NCI-H2029 (cell line): ENCODE measurements at regions not wholly inside any gene's neighbourhood (a gene's known extent, or its start where the extent isn't known, plus 50 kb on each side); places are given as distances from the start of the nearest gene placed in this dataset.

Experiments
- DNase-seq: peaks from one replicate; lab custom pipeline; 2025; lab: John Stamatoyannopoulos, UW

DNA sequence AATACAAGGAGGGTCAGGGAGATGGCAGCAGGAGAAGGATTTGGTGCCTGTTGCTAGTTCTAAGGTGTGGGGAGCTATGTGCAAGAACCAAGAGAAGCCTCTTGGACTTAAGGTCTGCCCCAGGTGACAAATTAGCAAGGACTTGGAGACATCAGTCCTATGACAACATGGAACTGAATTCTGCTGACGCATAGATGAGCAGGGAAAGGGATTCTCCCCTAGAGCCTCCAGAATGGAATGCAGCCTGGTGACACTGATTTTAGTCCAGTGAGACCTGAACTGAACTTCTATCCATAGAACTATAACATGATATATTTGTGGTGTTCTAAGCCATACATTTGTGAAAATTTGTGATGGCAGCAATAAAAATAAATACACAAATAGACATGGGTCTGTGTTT lies 215.6 kb downstream of the ESM1 start:
- no peak for DNase-seq

DNA sequence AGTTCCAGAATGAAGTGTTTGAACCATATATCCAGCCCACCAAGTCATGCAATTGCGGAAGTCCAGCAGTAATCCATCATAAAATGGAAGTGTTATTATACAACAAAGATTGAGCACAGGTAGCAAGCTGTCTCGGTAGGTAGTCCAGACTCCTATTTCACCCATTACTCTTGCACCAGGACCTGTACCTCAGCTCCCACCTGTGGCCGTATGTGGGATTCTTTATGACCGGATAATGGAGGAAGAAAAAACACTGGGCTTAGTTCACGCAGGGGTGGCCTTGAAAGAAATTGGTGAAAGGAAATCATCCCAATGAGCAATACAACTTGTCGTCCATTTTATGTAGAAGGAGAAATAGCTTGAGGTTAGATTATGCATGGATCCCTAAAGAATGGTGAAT lies 216.3 kb downstream of the ESM1 start:
- DNase-seq: no peak

DNA sequence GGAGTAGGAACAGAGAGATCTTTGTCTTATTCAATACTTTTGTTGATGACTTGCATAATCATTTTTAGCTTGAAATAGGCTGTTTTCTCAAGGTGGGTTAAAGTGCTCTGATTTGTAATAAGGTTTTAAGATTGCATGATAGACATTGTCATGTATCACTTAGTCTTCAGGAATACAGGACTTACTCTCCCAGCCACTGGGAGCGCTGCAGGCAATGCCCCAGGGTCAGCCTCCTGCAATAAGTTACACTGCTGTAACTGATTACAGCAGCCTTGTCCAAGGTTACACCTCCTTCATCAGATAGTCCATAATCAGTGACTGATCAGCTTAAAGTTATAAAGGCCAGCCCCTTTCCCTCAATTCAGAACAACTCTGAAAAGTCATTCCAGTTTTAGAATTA lies 218.6 kb downstream of the ESM1 start:
- DNase-seq: no peak

DNA sequence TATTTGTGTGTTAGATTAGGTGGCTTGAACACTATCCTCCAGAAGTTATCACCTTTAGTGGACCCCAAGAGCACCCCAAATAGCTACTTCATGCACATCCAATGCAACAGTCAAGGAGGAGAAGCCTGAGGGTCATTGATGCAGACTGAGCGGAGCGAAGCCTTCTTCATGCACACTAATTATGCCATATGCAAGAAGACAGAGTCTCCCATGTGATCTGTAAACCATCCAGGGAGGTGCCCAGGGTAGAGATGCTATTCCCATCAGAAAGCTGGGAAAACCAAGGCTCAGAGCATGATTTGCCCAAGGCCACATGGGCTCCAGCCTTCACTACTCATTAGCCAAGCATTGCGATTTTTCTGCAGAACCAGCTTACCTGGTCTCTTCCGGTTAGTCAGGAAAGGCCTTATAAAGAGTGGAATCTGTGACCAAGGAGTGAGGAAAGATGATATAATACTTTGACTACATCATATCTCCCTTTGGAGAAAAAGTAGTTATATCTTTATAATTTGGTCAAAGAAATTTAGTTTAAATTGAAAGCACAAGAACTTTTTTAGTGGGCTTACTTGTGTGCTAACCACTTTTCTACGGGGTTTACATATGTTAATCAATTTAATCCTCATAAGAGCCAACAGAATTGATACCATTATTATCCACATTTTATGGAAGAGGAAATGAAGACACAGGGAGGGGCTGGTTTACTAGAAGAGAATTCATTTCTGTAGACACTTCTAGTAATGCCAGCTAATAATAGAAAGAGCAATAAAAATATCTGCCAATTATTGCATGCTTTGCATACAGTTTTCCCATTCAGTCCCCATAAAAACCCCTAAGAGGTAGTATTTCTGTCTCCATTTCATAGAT lies 220.0 kb downstream of the ESM1 start:
- no peak for DNase-seq

DNA sequence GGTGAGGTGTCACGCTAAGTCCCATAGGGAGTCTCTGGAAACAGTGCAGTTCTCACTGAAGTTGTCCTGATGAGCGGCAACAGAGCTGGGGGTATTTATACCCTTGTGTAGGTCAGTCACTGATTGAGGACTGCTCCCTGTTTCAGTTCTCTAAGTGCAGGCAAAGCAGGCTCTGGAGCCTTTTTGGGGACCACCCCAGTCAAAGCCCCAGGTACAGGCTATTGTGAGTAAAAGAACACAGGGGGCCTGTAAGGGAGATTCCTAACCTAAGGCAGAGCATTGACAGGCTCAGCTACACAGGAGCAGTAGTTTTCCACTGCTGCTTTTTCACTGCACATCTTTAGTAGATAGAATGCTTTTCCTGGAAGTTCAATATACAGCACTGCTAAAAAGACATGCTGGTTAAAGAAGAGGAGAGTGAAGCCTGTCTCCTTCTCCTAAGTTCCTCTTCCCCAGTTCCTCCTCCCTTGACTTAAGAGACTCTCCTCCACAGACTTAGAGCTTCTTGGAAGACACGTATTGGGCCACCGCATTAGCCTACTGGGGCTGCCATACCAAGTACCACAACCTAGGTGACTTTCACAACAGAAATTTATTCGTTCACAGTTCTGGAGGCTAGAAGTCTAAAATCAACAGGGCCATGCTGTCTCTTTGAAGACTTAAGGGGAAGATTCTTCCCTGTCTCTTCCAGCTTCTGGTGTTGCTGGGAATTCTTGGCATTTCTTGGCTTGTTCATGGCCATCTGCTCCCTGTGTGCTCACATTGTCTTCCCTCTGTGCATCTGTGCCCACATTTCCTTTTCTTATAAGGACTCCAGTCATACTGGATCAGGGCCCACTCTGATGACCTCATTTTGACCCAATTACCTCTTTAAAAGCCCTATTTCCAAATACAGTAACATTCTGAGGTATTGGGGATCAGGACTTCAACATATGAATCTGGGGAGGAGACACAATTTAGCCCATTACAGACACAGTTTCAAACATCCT lies 221.0 kb downstream of the ESM1 start:
- no peak for DNase-seq

DNA sequence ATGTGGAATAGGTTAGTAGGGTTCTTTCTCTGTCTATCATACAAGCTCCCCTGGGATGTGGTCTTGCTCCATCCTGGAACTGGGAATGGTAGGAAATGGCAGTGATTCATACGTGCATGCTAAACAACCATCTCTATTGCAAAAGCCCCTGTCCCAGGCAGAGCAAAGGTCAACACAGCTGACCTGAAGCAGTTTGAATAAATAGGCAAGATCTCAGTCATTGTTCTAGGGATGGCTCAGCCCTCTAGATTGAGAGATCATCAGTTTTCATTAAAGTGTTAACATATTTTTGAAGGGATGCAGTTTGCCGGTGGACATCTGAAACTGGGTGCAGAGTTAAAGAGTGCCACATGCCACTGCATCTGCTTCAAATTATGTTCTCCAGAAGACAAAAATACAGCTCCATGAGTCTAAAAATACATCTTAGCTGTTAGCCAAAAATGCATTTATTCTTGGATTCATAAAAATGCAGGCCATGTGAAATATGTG lies 224.1 kb downstream of the ESM1 start:
- no peak for DNase-seq

DNA sequence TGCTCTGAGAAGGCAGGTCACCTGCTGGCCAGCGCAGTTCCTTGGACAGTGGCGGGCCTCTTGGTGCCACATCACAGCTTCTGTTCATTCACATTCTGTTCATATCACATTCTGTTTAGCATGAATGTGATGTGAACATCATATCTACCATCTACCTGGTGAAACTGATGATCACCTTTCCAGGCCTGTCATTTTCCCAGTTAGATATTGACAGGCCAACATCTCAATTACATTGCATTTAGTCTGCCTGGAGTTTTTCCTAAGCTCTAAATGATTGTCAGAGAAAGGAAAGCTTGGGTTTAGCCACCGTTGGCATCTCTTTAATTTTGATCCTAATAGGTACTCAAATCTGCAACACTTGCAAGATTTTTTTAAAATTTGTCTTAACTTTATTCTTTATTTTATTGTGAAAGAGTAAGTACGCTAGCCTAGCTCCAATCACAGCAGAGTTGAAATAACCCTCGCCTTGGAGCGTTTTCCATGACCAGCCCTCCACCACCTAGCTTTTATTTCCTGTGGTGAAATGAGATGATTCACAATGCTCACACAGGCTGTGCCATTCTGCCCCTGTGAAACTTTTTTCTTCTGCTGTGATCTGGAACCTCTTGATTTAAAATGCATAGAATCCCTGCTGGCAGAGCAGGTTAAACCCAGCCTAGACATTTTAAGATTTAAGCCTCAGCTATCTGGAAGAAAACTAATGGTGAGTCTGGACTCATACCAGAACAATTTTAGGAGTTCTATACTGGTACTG lies 225.0 kb downstream of the ESM1 start:
- no peak for DNase-seq

DNA sequence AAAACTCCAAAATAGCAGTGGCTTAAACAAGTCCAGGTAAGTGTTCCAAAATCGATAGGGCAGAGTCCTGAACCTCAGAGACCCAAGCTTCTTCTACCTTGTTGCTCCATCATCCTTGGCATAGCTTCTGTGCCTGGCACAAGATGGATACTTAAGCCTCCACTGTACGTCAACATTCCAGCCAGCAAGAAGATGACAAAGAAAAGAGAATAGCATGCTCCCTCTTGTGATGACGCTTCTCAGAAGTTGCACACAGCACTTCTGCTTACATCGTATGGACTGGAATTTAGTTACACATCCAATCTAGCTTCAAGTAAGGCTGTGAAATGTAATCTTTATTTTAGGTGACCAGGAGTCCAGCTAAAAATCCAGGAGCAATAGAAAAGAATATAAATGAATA lies 227.4 kb downstream of the ESM1 start:
- DNase-seq: no peak

DNA sequence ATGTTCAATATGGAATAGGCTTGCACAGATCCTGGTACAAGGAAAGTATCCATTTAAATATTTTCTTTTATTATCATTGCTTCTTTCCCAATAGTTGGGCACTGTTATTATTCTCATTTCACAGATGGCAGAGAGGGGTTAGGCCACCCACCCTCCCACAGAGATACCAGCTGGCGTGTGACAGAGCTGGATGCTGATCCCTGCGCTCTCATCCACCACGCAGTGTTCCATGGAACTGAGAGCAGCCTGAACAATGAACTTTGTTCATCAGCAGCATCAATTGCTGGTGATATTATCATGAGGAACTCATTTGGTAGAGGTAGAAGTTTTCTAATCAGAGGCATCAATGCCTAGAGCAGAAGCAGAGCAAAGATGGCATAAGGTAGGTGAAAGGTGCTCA lies 227.9 kb downstream of the ESM1 start:
- no peak for DNase-seq

DNA sequence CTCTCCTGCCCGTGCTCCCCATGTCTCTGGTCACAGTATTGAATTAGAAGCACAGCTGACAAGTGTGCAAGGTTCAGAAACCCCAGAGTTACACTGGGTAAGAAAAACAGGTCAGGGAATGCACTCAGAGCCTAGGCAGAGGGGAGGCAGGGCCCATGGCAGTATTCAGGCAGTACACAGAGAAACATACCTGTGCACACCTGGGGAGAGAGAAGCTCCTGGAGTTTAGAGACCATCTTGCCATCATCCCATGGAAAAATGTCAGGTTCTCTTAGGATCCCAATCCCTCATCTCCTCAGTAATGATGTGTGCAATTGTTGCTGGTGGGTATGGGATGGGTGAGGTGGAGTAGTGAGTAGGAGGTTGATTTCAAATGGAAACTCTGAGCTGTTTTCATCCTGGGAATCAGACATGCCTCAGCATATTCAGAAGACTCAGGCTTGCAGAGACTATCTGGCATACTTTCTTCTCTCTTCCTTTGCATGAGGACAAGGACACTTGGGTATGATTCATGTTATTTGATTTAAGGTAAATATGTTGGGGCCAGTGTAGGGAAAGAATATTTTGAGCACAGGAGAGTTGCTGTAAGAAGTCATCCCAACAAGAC lies 228.5 kb downstream of the ESM1 start:
- DNase-seq: no peak

DNA sequence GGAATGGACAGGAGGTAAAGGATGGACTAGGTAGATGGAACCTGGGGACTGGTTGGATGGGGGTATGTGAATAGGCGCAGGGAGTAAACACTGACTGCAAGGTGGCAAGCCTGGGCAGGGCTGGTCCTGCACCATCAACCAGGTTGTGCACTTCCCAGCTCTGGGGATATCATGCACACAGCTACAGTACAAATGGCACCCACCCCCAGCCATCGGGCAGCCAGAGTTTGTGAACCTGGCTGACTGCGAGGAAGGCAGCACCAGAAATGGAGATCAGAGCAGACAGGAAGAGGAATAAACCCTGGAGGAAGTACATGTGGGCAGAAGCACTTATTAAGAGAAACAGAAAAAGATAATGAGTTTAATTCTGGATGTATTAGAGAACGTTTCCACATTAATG lies 229.1 kb downstream of the ESM1 start:
- no peak for DNase-seq

DNA sequence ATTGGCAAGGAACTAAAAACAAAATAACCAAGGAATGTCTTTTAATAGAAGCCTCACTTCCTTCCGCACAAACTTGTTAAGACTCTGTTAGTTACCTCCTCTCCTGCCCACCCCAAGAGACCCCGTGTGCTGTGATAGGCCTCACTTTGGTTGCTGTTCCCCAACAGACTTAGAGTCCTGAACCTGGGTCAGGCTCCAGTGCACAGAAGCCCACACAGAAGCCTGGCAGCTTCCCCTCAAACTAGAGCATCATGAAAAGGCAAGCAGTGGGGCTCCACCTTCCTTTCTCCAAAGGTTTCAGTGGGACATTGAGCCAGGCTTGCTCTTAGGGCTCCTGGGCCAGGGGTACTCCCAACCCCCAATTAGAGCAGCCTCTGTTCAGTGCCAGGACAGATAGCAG lies 230.5 kb downstream of the ESM1 start:
- no peak for DNase-seq

DNA sequence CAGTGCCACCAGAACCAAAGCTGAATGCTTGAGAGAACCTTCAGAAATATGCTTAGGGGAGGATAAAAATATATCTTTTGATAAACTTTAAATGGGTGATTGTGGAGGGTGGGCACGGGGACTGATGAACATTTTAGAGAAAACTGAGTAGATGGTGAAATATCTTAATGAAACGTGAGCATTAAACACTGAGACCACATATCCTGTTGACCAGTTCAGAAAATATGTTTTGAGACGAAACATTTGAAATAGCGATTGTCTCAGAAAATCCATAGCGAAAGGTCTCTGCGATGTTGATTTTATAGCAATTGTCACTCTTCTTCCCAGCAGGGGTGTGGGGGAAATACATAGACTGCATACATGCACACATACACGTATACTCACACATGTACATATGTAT lies 231.0 kb downstream of the ESM1 start:
- DNase-seq: no peak

DNA sequence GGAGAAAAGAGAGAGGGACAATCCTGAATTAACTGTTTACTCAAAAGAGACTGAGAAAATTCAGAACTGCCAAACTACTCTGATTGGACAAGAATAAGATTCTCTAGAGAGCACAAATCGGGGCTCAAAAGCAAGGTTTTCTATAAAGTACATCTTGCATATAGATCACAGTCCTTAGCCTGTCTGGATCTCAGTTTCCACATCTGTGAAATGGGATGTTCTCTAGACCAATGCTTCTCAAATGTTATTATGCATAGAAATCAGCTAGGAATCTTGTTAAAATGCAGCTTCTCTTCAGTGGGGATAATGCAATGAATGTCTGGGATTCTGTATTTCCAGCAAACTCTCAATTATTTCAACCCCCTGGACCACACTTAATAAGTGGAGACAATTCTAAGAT lies 231.6 kb downstream of the ESM1 start:
- no peak for DNase-seq

DNA sequence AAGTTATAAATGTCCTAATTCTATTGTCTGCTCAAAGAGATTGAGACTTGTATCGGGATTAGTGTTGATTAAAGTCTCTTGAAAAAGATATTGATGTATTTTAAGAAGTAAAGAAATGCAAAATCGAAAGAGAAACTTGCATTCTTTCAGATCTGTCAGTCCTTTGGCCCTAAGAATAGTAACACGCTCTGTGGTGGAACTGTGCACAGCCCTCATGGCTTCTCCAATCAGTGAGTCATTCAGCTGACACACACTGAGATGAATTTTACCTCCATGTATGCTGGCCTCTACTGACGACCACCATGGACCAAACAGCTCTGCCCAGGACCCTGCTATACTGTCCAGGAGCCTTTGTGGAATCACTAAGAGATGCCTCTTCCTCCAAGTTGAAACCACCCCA lies 232.4 kb downstream of the ESM1 start:
- no peak for DNase-seq

DNA sequence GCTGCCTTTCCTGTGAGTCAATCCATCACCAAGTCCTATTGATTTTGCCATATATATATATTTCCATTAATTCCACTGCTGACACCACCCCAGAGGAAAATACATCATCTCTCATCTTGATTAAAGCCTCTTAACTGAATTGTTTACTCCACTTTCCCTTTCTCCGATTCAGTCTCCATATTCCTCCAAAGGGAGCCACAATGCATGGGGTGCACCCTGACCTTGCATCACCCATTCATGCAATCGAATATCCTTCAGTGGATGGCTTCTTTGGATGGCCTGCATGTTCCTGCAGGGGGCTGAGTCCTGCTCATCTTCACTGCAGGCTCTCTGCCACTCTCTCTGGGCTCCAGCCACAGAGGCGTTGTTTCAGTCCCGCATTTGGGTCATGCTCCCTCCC lies 231.0 kb downstream of the SNX18 start:
- no peak for DNase-seq

DNA sequence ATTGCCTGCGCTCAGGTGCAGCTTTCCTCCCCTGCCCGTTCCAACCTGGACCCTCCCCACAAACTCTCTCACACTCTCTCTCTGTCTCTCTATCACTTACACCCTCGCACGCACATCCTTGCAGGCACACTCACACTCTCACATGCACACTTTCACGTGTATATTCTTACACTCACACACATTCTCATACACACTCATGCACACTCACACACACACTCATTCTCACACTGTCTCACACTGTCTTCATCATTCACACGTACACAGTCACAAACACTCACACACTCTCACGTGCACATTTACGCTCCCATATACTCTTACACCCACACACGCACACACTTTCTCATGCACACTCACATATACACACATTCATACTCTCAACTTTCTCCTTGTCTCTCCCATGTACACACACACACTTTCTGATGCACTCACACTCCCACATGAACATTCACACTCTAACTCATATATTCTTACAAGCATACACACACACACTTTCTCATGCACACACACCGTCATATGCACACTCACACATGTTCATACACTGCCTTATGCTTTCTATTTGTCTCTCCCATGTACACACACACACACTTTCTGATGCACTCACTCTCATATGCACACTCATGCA lies 229.3 kb downstream of the SNX18 start:
- no peak for DNase-seq

DNA sequence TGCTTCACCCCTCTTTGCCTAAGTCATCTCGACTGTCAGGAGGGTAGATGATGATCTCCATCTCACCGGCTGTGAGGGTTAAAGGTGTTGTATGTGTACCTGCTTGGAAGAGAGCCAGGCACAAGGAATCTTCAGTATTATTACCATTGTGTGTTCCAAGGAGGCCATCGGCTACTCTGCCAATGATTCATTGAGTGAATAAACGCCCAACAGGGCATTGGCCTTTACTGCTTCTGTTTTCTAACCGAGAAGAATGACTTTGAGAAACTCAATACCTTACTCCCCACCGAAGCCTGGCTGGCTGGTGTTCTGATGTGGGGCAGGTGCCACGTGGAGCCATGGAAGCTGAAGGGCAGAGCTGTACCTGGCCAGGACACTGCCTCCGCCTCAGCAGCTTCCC lies 228.8 kb downstream of the SNX18 start:
- DNase-seq: no peak

DNA sequence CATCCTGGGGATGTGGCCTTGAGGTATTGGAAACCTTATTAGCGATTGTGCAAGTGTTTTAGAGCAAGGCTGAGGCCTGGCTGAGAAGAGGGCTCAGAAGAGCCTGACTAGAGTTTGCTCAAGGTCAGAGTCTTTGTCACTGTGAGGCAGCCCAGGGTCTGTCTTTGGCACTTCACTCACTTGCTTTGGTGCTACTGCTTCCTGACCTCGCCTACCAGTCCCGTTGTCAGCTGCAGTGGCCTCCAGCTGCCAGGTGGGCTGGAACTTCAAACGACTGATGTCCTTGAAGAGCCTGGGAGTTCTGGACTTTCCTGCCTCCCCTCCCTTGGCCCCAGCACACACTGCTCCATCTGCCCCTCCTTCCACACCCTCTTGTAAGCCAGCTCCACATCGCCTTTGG lies 228.0 kb downstream of the SNX18 start:
- no peak for DNase-seq

DNA sequence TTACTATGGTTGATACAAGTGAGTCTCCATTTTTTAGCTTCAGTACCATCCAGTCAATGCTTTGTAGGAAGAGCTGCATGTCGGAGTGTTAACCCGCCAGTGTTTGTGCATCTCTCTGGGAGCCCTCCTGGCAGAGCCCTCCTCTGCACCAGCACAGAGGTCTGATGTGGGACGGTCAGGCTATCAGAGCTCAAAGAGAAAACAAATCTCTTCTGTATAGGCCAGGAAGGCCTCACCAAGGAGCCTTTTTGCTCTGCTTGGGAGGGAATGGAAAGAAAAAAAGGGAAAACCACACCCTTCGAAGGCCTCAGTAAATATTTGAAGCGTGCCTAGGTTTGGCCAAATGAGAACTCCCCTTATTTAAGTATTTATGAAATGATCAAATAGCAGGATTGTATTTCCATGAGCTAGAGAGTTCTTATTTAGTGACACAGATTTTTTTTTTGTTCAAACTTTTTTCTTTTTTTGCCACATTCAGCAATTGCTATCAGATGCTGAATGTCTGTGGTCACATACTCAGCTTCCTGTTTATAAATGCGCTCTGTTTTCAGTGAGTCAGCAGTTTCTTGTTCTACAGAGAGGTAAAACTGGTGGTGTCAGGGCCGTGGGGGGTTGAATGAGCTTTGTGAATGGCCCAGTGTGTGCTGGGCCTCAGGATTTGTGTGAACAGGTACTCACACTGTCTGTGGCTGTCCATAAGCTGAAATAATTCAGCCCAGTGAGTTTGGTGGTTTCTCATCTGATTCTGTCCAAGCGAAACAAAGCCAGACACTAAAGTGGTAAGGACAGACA lies 226.6 kb downstream of the SNX18 start:
- DNase-seq: peak; percentile 3
